ENCODE measurements at regions not wholly inside any gene's neighbourhood (a gene's known extent, or its start where the extent isn't known, plus 50 kb on each side); places are given as distances from the start of the nearest gene placed in this dataset.

- no peak for TF ChIP-seq CTCF (IDR thresholded peaks at IDR 0.05; ENCODE audit: low read depth, low read length)
- TF ChIP-seq EZH2phosphoT487 (IDR thresholded peaks at IDR 0.05; ENCODE audit: low read depth): no peak
Observed at GRCh38 chr10:129253865-129254179, 213.2 kb upstream of the MGMT start.

All from OCI-LY3 (cell line).